ENCODE measurements at regions not wholly inside any gene's neighbourhood (a gene's known extent, or its start where the extent isn't known, plus 50 kb on each side); places are given as distances from the start of the nearest gene placed in this dataset.
"Not testable (repeated sequence)": the region's sequence is repeated elsewhere in the genome, so short reads cannot be mapped to it uniquely, and the experiment has no call there.

DNA sequence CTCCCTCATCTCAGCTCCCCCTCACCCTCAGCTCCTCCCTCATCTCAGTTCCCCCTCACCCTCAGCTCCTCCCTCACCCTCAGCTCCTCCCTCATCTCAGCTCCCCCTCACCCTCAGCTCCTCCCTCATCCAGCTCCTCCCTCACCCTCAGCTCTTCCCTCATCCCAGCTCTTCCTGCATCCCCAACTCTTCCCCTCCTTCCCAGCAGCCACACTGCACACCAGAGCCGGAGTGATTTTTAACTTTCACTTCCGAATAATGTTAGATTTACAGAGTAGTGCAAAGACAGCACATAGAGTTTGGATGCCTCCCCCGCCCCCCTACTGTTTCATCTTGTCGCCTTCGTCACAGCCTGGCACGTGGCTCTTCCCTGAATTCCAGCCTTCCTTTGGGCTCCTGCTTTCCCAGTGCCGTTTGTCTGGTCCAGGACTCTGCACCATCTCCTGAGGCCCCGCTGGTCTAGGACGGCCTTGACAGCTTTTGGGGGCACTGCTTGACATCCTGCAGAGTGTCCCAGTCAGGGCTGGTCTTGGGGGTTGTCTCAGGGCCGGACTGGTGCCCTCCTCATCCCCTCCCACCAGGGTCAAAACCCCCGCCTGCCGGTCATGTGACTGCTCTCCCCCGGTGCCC, 110.2 kb downstream of the FAM53A start:
- intact Hi-C loops (cut with DNase I) = no loop called here
- no peak for DNase-seq (ENCODE audit: low spot score)

DNA sequence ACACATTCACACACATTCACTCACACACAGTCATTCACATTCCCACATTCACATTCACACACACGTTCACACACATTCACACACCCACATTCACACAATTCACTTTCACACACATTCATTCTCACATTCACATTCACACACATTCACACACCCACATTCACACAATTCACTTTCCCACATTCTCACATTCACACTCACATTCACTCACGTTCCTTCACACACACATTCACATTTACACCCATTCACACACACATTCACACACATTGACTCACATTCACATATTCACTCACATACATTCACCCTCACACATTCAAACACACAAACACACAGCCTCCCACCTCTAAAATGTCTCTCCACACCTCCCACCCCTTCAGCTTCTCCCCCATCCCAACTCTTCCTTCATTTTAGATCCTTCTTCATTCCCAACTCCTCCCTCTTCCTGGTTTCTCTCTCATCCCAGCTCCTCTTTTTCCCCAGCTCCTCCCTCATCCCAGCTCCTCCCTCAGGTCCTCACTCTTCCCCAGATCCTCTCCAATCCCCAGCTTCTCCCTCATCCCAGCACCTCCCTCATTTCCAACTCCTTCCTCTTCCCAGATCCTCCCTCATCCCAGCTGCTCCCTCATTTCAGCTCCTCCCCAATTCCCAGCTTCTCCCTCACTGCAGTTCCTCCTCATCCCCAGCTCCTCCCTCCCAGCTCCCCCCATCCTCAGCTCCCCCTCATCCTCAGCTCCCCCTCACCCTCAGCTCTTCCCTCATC, 111.0 kb downstream of the FAM53A start:
- no peak for DNase-seq (ENCODE audit: low spot score)
- intact Hi-C loops (cut with DNase I) = no loop called here

DNA sequence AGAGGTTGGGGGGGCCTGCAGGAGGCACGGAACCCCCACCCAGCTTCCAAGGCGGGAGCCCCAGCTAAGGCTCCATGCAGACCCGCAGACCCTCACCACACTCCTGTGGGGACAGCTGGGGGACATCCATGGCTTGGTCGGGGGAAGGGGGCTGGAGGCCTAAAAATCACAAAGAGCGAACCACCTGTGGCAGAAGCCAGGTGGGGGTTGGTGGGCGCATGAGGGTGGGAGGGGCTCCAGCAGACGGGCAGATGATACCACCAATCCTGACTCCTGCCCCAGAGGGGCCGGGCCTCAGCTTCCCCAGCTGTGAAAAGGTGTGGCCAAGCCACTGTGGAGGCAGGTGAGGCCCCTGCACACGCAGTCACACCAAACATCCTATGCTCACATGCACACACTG, 111.6 kb downstream of the FAM53A start:
- no peak for DNase-seq (ENCODE audit: low spot score)
- intact Hi-C loops (cut with DNase I) = no loop called here

DNA sequence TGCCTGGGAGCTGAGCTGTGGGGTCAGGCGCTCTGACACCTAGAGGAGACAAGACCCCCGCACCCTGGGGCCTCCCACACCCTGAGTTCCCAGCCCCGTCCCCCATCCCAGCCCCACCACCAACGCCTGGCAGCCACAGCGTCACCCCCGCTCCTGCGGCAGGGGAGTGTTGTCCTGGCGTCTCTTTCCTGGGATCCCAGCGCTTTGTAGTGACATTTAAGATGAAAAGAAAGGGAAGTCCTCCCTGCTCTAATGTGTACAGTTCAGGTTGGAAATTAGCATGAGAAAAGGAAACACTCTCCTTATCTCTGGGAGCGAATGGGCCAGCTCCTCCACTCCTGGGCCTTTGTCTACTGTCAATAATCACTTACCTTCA, 112.1 kb downstream of the FAM53A start:
- no peak for DNase-seq (ENCODE audit: low spot score)
- intact Hi-C loops (cut with DNase I) = no loop called here

DNA sequence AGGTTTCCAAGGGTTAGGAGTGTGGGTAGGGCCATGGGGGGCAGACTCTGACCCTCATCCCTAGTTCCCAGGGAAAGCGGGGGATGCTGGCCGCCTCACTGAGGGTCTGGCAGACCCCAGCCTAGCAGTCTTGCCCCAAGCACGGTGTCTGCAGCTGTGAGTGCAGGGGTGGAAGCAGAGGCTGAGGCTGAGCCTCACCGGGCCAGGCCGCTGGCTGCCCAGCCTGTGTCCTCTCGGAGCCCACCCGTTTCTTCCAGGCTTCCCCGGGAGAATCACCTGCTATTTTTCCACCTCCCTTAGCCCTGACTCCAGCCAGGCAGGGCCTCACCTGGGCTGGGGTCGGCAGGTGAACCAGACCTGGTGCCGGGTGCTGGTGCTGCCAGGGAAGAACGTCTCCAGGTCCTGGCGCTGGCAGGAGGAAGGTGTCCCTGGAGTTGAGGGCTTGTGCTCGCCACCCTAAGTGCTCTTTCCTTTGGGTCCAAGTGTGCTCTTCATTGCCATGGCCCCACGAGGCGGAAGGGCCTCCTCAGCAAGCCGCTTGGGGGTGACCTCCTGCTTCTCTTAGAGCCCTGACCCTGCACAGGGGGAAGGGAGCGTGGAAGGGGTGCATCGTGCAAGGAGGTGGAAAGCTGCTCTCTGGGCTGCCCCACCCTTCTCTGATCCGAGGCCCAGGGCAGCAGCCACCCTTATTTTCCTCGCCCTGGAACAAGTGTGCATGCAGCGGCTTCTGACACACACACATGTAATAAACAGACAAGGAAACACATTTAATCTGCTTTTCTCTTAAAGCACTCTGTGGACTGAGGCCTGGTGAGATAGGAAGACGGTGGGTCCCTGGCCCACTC, 112.7 kb downstream of the FAM53A start:
- DNase-seq (ENCODE audit: low spot score) = no peak
- intact Hi-C loops (cut with DNase I) = no loop called here

DNA sequence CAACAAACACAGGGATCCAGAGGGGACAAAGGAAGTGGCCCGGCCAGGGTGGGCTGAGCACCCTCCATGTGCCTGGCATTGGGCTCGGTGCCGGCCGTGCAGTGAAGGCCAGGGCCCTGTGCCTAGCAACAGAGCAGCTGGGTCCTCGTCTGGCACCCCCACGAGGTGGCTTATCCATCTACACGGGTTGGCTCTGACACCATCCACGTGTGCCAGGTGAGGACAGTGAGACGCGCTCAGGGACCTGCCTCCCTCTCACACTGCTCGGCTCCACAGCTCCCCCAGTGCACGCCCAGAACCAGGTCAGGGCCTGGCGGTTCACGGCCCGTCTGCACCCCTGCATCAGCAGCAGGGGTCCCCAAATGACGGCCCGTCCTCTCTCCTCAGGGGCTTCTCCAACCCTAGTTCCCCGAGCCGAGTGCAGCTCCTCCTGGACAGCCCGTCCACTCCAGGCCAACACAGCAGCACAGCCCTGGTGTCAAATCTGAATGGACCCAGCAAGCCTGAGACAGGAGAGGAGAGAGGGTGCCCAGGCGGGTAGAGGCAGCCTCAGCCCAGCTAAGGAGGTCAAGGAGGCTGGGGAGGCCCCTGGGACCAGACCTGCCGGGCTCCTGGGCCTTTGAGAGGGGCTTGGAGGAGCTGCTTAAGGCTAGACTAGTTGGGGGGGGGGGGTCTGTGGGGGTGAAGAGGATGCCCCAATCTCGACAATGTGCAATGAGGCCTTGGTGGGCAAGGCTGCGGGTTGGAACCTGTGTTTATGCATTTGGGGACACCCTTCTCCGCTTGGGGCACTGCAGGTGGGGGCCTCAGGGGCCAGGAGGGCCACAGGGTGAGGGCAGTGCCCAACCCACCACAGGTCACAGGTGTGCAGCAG, 113.6 kb downstream of the FAM53A start:
- no peak for DNase-seq (ENCODE audit: low spot score)
- intact Hi-C loops (cut with DNase I) = no loop called here

DNA sequence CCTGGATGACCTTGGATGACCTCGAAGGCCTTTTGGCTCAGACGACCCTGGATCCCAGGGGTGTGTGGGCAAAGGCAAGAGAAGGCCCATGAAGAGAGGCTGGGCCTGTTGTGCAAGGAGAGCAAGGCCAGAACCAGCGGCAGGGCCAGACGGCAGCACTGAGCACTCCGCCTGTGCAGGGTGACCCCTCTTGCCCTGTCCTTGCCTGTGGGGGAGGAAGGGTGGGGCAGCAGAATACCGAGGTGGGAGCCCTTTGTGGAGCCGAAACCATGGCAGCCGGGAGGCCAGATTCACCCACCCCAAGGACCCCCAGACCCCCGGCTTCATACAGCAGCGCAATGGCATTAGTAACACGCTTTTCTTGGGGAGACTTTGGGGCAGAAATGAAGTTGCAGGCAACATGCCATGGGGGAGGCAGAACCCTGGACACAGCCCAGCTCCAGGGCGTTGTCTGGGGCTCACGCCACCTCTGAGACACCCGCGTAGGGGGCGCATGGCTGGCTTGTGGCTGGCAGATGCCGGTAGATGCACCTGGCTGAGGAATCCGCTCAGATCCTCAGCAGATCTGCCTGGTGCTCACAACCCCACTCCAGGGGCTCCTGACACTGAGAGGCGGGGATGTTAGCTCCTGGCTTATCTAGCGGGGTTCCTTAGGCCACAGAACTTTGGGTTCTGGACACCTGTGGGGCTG, 114.5 kb downstream of the FAM53A start:
- intact Hi-C loops (cut with DNase I) = no loop called here
- no peak for DNase-seq (ENCODE audit: low spot score)

DNA sequence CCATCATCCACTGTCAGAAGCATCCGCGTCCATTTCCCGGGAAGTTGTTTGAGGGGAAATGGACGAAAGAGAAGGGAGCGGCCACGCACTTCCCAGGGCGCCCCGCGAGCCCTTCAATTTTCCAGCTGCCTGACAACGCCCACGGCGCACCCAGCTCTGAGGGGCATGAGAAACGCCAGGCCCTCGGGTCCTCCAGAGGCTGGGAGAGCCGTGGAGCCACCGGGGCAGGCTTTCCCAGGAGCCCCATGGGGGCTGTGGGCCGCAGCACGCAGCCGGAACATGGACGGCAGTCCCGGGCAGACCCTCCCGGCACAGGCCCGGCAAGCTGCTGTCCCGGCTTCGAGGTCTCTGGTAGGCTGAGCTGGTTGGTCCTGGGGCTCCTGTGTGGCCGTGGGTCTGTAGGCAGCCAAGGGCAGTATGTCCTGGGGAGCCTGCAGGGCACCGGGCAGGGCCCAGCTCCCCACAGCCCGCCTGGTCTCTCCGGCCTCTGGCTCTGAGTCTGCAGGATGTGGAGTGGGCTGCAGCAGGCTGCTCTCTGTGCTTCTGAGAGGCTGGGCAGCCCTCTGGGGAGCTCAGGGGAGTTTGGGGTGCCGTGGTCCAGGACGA, 115.2 kb downstream of the FAM53A start:
- intact Hi-C loops (cut with DNase I) = no loop called here
- no peak for DNase-seq (ENCODE audit: low spot score)

DNA sequence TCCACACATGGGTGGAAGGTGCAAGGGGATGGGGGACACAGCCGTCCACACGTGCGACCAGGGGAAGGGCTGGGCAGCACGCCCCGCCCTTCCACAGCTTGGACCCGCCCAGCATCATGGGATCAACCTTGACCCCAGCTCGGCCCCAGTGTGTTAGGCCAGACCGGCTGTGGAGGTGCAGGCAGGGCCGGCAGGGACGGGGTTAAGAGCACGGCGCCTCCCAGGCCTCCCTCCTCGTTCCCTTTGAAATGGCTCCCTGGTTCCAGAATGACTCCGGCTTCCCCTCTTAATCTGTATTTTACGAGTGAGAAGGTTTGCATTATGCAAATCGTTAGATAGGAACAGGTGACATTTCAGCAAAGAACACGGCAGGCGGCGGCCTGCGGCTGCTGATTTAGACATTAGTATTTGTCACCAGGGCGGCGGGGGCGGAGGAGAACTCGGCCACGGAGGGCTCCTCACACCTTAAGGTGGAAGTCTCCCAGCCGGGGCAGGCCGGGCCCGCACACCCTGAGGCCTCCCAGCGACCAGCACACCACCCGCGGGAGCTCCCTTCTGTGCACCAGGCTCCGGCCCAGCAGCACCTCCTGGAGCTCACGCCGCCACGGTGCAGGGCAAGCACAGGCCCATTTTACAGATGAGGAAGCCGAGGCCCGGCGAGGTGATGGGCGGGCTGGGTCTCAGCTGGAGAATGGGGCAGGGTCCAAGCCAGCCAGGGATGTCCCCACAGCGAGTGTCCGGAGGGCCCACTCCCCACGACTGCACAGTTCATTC, 116.1 kb downstream of the FAM53A start:
- no peak for DNase-seq (ENCODE audit: low spot score)
- intact Hi-C loops (cut with DNase I) = no loop called here

DNA sequence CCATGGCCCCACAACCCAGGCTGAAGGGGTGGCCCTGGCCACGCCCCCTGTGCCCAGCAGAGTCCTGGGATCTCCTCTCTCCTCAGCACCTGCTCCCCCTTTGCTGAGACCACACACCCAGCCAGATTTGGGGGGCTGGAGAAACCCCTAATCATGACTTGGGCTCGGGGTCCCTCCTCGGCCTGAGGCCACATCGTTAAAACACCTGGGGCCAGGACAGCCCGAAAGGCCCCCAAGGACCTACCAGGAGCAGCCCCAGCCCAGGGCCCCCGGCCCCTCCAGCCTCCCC, 116.7 kb downstream of the FAM53A start:
- no peak for DNase-seq (ENCODE audit: low spot score)
- intact Hi-C loops (cut with DNase I) = no loop called here

DNA sequence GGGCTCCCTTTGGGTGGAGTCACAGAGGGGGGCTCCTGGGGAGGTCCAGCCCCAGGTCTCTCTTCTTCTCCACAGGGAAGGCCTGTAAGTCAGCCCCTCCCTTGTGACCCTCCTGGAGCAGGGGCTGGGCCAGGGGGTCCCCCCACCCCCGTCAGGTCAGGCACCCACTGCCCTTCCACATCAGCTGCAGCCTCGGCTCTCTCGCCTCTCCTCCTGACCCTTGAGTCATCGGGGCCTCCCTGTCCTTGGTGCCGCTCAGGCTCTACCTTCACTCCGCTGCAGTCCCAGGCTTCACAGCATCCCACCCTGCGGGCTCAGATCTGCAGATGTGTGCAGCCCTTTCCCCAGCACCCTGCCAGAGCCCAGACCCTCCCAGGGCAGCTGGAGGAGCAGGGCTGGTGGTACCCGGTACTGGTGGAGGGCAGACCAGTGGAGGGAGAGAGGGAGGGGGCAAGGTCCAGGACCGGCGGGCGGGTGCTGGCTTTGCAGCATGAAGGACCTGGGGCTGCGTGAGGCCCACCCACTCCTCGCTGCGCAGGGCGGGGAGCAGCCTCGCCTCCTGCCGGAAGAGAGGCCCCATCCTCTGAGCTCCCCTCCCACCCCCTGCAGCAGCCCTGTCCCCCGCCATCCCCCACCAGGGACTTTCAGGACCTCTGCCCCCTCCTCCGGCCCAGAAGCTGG, 117.1 kb downstream of the FAM53A start:
- no peak for DNase-seq (ENCODE audit: low spot score)
- intact Hi-C loops (cut with DNase I) = no loop called here

DNA sequence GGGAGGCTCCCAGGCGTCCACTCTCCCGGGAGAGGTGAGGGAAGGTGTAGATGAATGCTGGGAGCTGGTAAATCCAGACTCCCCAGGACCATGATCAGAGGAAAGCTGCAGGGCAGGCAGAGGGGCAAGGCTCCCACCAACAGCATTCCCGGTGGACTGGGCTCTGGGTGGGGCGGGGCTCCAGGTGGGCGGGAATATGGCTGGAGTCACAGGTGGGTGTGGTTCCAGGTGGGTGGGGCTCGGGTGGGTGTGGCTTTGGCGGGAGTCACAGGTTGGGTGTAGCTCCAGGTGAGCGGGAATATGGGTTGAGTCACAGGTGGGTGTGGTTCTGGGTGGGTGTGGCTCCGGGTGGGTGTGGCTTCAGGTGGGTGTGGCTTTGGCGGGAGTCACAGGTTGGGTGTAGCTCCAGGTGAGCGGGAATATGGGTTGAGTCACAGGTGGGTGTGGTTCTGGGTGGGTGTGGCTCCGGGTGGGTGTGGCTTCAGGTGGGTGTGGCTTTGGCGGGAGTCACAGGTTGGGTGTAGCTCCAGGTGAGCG, 117.7 kb downstream of the FAM53A start:
- DNase-seq (ENCODE audit: low spot score); intact Hi-C loops (cut with DNase I): not testable (repeated sequence)

DNA sequence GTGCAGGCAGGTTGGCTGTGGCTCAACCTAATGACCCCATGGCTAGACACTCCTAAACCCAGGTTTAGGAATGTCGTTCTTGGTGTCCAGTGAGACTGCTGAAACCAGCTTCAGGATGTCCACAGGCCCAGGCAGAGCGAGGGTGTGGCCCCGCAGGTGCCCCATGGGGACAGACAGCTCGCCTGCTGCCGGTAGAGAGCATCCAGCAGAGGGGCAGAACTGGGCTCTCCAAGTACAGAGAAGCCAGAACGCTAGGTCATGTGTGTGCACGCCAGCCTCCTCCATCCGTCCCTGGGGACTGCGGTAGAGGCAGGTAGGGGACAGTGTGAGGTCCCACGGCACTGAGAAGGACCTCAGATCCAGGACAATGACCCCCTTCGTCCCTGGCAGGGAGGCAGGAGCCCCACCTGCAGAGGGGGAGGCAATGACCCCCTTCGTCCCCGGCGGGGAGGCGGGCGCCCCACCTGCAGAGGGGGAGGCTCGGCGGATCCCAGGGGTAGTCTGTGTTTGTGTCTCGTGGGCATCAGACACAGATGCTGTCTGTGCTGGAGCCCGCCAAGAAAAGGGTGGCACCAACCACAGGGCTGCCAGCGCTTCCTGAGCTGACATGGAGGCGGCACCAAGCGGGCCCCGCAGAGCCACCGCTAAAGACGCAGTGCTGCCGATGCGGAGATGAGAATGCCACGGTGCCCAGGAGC, 118.4 kb downstream of the FAM53A start:
- no peak for DNase-seq (ENCODE audit: low spot score)
- intact Hi-C loops (cut with DNase I) = no loop called here

DNA sequence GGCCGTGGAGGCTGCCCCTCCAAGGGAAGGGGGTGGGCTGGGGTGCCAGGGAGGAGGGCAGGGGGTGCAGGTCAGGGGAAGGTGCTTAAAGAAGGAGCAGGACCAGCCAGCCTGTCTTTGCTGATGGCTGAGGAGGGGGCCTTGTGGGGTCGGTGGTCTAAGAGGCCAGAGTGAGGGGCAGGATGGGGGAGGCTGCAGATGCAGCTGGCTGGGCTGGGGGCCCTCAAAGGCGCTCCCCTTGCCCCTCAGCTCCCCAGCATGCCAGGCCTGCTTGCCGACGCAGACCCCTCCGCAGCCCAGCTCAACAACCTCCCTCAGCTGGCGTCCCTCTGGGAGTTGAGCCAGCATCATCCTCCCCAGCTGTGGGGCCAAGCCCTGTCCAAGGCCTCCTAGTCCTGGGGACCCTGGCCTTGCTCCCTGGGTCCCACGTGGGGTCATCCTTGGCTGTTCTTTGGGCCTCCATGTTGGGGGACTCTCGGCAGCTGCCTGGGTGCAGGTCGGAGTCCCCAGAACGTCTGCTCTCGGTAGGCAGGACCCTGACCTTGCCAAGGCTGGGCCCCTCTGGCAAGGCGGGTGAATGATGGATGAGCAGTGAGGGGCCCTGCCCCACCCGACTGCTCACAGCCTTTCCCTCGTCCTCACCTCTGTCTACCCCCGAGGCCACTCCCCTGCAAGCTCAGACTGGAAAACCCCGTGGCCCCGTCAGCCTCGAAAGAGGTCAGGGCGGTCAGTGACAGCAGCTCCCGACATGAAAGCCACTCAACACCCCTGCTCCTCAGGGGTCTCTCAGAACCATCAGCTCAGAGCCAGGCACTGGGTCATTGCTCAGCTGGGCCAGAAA, 119.4 kb downstream of the FAM53A start:
- no peak for DNase-seq (ENCODE audit: low spot score)
- intact Hi-C loops (cut with DNase I) = no loop called here

DNA sequence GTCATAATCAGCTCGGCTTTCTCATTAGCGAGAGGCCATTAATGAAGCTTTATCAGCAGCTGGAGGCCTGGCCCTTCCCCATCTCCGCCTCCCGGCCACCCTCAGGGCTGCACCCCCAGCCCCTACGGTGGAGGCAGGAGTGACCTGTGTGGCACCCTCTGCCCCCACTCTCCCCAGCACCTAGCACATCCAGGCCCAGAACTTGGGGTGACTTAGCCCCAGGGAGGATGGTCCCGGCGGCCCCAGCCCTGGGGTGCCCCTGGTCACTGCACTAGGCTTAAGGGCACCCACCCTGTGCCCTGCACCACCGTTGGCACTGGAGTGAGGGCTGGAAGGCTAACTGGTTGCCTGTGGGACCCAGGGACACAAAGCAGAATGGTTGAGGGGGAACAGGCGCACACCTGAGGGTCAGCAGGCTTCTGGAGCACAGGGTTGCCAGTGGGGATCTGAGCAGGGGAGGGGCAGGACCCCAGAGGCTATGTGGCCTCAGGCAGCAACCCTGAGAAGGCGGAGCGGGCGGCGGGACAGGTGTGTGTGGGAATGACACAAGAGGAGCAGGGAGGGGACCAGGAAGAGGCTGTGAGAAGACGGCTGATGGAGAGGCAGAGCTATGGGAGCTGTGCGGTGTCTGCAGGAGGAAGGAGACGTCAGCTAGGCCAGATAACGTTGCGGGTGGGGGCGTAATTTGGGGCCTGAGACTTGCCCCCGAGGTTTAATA, 120.2 kb downstream of the FAM53A start:
- DNase-seq (ENCODE audit: low spot score) = no peak
- intact Hi-C loops (cut with DNase I) = no loop called here

Data from cardiac septum (tissue), 1 donor.